PC-9 (cell line): ENCODE measurements at regions not wholly inside any gene's neighbourhood (a gene's known extent, or its start where the extent isn't known, plus 50 kb on each side); places are given as distances from the start of the nearest gene placed in this dataset.

Experiments
- BruUV-seq: library from RNA; stranded (reverse); fragments of 400-500 nt; replicated peaks from 2 replicates; lab custom pipeline; 2021; lab: Mats Ljungman, UMichigan
- CTCF ChIA-PET: fragments of 300-600 bp; sonication (Branson Sonifier 250); formaldehyde crosslinking; loops from one replicate; lab custom pipeline; 2022; ENCODE audit warnings: antibody characterized with exemption; lab: Charles Lee
- POLR2A ChIA-PET: fragments of 300-600 bp; sonication (Branson Sonifier 250); formaldehyde crosslinking; loops from one replicate; lab custom pipeline; 2022; ENCODE audit warnings: antibody characterized with exemption; ENCODE audit not compliant: unreplicated experiment; lab: Charles Lee
- DNase-seq, 2 experiments: peaks; one replicate each; pipeline versions ENCODE4 v3.0.0 to v3.0.0-alpha.2; 2015 to 2022; ENCODE audit warnings: mixed read lengths in 1 of 2
- H2AFZ ChIP-seq: fragments of 200-600 bp; sonication (generic); 2 replicates; pipeline ENCODE4 v1.8.1; 2017; ENCODE audit warnings: antibody characterized with exemption
- H3F3A ChIP-seq: fragments of 200-600 bp; sonication (generic); 2 replicates; pipeline ENCODE4 v1.8.1; 2017; ENCODE audit warnings: antibody characterized with exemption, mild to moderate bottlenecking, low read depth; ENCODE audit not compliant: insufficient read depth
- H3K27ac ChIP-seq: fragments of 200-600 bp; sonication (generic); 2 replicates; pipeline ENCODE4 v1.6.1; 2016; ENCODE audit warnings: mixed run types
- H3K27me3 ChIP-seq: fragments of 200-600 bp; sonication (generic); 2 replicates; pipeline ENCODE4 v1.6.1; 2016; ENCODE audit warnings: low read depth, mixed run types; ENCODE audit not compliant: insufficient read depth
- H3K36me3 ChIP-seq: fragments of 200-600 bp; sonication (generic); 2 replicates; pipeline ENCODE4 v1.6.1; 2016; ENCODE audit warnings: low read depth, mixed run types
- H3K4me1 ChIP-seq: fragments of 200-600 bp; sonication (generic); replicated peaks from 2 replicates; pipeline ENCODE4 v1.6.1; 2016; ENCODE audit warnings: mixed run types; ENCODE audit not compliant: insufficient read depth
- H3K4me2 ChIP-seq: fragments of 200-600 bp; sonication (generic); 2 replicates; pipeline ENCODE4 v1.6.1; 2017; ENCODE audit warnings: mixed run types
- H3K4me3 ChIP-seq: fragments of 200-600 bp; sonication (generic); 2 replicates; pipeline ENCODE4 v1.6.1; 2016; ENCODE audit warnings: mixed run types
- H3K79me2 ChIP-seq: fragments of 200-600 bp; sonication (generic); 2 replicates; pipeline ENCODE4 v1.6.1; 2017; ENCODE audit warnings: low read depth, mixed run types
- H3K9me2 ChIP-seq: fragments of 200-600 bp; sonication (generic); 2 replicates; pipeline ENCODE4 v1.8.1; 2017; ENCODE audit warnings: mild to moderate bottlenecking; ENCODE audit not compliant: insufficient read depth
- H3K9me3 ChIP-seq: fragments of 200-600 bp; sonication (generic); 2 replicates; pipeline ENCODE4 v1.8.1; 2016; ENCODE audit warnings: low read depth; ENCODE audit not compliant: insufficient read depth
- H4K20me1 ChIP-seq: fragments of 200-600 bp; sonication (generic); 2 replicates; pipeline ENCODE4 v1.8.1; 2017; ENCODE audit not compliant: insufficient read depth
- CTCF ChIP-seq: fragments of 200-600 bp; sonication (generic); conservative IDR thresholded peaks from 2 replicates; pipeline ENCODE4 v1.6.1; 2017; ENCODE audit warnings: mixed run types, antibody characterized with exemption, mild to moderate bottlenecking, moderate library complexity
- EZH2 ChIP-seq: fragments of 200-600 bp; sonication (generic); IDR thresholded peaks from 2 replicates; pipeline ENCODE4 v1.8.0; 2017; ENCODE audit warnings: antibody characterized with exemption, low read depth
- intact Hi-C: fragments of 100-400 bp; cut with micrococcal nuclease; formaldehyde crosslinking; loops from one replicate; pipeline ENCODE4 v1.10.0; 2022; ENCODE audit not compliant: unreplicated experiment

- Histone ChIP-seq H2AFZ (no peak overlapping the region), H3K9me3 (no peaks in the 10 kb centered on the region; the same call in 1 of the 2 replicates), H3K27me3 (peaks cover 7% of the 10 kb centered on the region; the same call in 1 of the 2 replicates), H4K20me1 (no peaks in the 10 kb centered on the region), H3F3A (no peaks in the 10 kb centered on the region), H3K9me2 (no peaks in the 10 kb centered on the region), H3K4me1 (no peaks in the 10 kb centered on the region), H3K4me2 (no peak overlapping the region), H3K36me3 (no peaks in the 10 kb centered on the region), H3K27ac (no peak overlapping the region), H3K79me2 (no peaks in the 10 kb centered on the region), H3K4me3 (no peak overlapping the region)
- ChIA-PET POLR2A (no interaction called here), CTCF (interaction anchor here (1.0 kb wide), 1 partner anchor 296 kb away, joined by 4 read pairs; no protein-coding TSS in a partner anchor)
- BruUV-seq: no TSS peak
- intact Hi-C loops: loop anchor here (1.0 to 5.0 kb wide), 2 partner anchors 64 to 298 kb away; no protein-coding TSS in a partner anchor
- no peak for DNase-seq
- TF ChIP-seq CTCF: no peak
- no peak for TF ChIP-seq EZH2
Observed at GRCh38 chr3:187615630-187616029, 54.6 kb downstream of the SST start.

GRCh38 chr3:187612656-187613055 lies 57.5 kb downstream of the SST start:
- Histone ChIP-seq H3K36me3 (no peaks in the 10 kb centered on the region), H2AFZ (no peak overlapping the region), H3K4me3 (no peak overlapping the region), H4K20me1 (no peaks in the 10 kb centered on the region), H3K4me1 (no peaks in the 10 kb centered on the region), H3K27ac (no peak overlapping the region), H3F3A (no peaks in the 10 kb centered on the region), H3K27me3 (peaks cover 11% of the 10 kb centered on the region; the same call in 1 of the 2 replicates), H3K9me3 (no peaks in the 10 kb centered on the region; the same call in 1 of the 2 replicates), H3K9me2 (no peaks in the 10 kb centered on the region), H3K79me2 (no peaks in the 10 kb centered on the region), H3K4me2 (no peak overlapping the region)
- ChIA-PET CTCF (no interaction called here), POLR2A (no interaction called here)
- intact Hi-C loops: no loop called here
- BruUV-seq: no TSS peak
- TF ChIP-seq CTCF: no peak
- TF ChIP-seq EZH2: no peak
- DNase-seq: no peak

- Histone ChIP-seq H3F3A (no peaks in the 10 kb centered on the region), H3K27me3 (peaks cover 23% of the 10 kb centered on the region), H2AFZ (no peak overlapping the region), H3K4me1 (no peaks in the 10 kb centered on the region), H3K36me3 (no peaks in the 10 kb centered on the region), H4K20me1 (no peaks in the 10 kb centered on the region), H3K79me2 (no peaks in the 10 kb centered on the region), H3K9me3 (no peaks in the 10 kb centered on the region), H3K9me2 (no peaks in the 10 kb centered on the region), H3K4me2 (no peak overlapping the region), H3K4me3 (no peak overlapping the region), H3K27ac (no peak overlapping the region)
- no peak for TF ChIP-seq CTCF
- no peak for TF ChIP-seq EZH2
- no TSS peak for BruUV-seq
- DNase-seq: no peak
- CTCF ChIA-PET: no interaction called here
- intact Hi-C loops: no loop called here
- POLR2A ChIA-PET: interaction anchor here (0.6 kb wide), 1 partner anchor 1610 kb away, joined by 3 read pairs; no protein-coding TSS in a partner anchor
Observed at GRCh38 chr3:187610981-187611511, 59.1 kb downstream of the SST start.
